HUDEP-2 (cell line): ENCODE measurements at regions not wholly inside any gene's neighbourhood (a gene's known extent, or its start where the extent isn't known, plus 50 kb on each side); places are given as distances from the start of the nearest gene placed in this dataset.

Source experiments
- DNase-seq, 76 experiments: peaks; one replicate each; lab custom pipeline; 2025; ENCODE audit not compliant: unreplicated experiment in 76 of 76; lab: John Stamatoyannopoulos, UW

- DNase-seq = no peak
Observed at GRCh38 chr16:66152823-66153393, 213.6 kb upstream of the CDH5 start.

GRCh38 chr16:66152181-66152580 lies 214.3 kb upstream of the CDH5 start:
- DNase-seq = no peak

- no peak for DNase-seq
Observed at GRCh38 chr16:66150698-66151482, 215.6 kb upstream of the CDH5 start.

- DNase-seq = no peak
Observed at GRCh38 chr16:66147291-66147690, 219.2 kb upstream of the CDH5 start.

- no peak for DNase-seq
Observed at GRCh38 chr16:66146798-66147197, 219.7 kb upstream of the CDH5 start.

- DNase-seq = no peak
Observed at GRCh38 chr16:66144641-66145040, 221.8 kb upstream of the CDH5 start.

GRCh38 chr16:66143415-66143814 lies 223.1 kb upstream of the CDH5 start:
- no peak for DNase-seq

GRCh38 chr16:66141885-66142284 lies 224.6 kb upstream of the CDH5 start:
- DNase-seq = no peak

- DNase-seq = no peak
Observed at GRCh38 chr16:66137853-66138252, 228.6 kb upstream of the CDH5 start.

GRCh38 chr16:66136841-66137240 lies 229.7 kb upstream of the CDH5 start:
- DNase-seq = no peak

- DNase-seq = no peak
Observed at GRCh38 chr16:66135838-66136237, 230.7 kb upstream of the CDH5 start.

GRCh38 chr16:66135421-66135831 lies 231.1 kb upstream of the CDH5 start:
- no peak for DNase-seq

GRCh38 chr16:66134875-66135274 lies 231.6 kb upstream of the CDH5 start:
- no peak for DNase-seq

- DNase-seq = no peak
Observed at GRCh38 chr16:66133643-66134338, 232.7 kb upstream of the CDH5 start.

- DNase-seq = no peak
Observed at GRCh38 chr16:66131895-66132294, 234.6 kb upstream of the CDH5 start.

- no peak for DNase-seq
Observed at GRCh38 chr16:66131156-66131807, 235.2 kb upstream of the CDH5 start.

GRCh38 chr16:66130296-66130905 lies 236.1 kb upstream of the CDH5 start:
- no peak for DNase-seq

- DNase-seq = no peak
Observed at GRCh38 chr16:66129196-66129595, 237.3 kb upstream of the CDH5 start.

GRCh38 chr16:66128371-66128770 lies 238.1 kb upstream of the CDH5 start:
- DNase-seq = no peak

- DNase-seq = no peak
Observed at GRCh38 chr16:66127459-66128370, 238.8 kb upstream of the CDH5 start.
